AG10803 (cell line): ENCODE measurements at regions not wholly inside any gene's neighbourhood (a gene's known extent, or its start where the extent isn't known, plus 50 kb on each side); places are given as distances from the start of the nearest gene placed in this dataset.

Source experiments
- DNase-seq: peaks from one replicate; pipeline ENCODE4 v3.0.0; 2010; ENCODE audit warnings: low read depth
- H3K4me3 ChIP-seq: 2 replicates; pipeline ENCODE4 v1.5.1; 2011; ENCODE audit warnings: mild to moderate bottlenecking, low read length, control low read depth
- TF ChIP-seq, protein P1 (sequence below): conservative IDR thresholded peaks from 2 replicates; pipeline ENCODE4 v1.5.1; 2011; ENCODE audit warnings: mild to moderate bottlenecking, low read length, control low read depth, inconsistent platforms

DNA sequence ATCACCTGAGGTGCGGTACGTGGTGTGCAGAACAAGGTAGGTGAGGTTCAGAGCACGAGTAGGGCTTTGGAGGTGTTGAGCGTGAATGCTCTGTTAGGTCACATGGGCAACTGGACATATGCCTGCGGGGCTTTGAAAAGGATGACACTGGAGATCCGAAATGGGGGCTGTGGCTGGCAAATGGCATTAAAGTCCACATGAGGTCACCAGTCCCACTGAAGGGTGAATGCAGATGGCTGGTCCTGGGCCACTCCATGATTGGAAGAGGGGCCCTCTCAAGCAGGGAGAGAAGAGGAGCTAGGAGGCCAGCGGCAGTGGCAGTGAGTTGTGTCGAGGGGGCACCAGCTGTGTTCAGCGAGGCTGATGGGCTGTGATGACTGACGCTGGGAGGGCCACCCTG is 254.9 kb upstream of the SHH start:
- no peak for DNase-seq
- H3K4me3 ChIP-seq = no peak overlapping the region
- TF ChIP-seq, protein P1, sequence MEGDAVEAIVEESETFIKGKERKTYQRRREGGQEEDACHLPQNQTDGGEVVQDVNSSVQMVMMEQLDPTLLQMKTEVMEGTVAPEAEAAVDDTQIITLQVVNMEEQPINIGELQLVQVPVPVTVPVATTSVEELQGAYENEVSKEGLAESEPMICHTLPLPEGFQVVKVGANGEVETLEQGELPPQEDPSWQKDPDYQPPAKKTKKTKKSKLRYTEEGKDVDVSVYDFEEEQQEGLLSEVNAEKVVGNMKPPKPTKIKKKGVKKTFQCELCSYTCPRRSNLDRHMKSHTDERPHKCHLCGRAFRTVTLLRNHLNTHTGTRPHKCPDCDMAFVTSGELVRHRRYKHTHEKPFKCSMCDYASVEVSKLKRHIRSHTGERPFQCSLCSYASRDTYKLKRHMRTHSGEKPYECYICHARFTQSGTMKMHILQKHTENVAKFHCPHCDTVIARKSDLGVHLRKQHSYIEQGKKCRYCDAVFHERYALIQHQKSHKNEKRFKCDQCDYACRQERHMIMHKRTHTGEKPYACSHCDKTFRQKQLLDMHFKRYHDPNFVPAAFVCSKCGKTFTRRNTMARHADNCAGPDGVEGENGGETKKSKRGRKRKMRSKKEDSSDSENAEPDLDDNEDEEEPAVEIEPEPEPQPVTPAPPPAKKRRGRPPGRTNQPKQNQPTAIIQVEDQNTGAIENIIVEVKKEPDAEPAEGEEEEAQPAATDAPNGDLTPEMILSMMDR = no peak

DNA sequence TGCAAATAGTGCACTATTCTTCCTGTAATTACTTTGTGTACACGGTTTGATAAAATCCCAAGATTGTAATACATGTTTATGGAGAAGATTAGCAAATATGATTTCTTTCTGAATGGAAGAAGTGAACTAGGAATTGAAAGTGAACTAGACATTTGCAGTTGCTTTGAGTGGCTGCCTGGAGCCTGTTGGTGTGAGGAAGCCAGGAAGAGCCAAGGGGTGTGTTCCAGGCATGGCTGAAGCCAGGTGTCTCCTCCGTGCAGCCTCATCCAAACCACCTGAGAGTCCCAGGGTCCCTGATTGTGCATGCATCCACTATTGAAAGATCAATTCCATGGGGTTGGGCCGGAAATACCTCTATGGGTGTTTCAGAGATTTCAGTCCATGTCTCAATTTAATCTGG is 253.1 kb upstream of the SHH start:
- no peak overlapping the region for H3K4me3 ChIP-seq
- no peak for DNase-seq
- TF ChIP-seq, protein P1 = no peak

DNA sequence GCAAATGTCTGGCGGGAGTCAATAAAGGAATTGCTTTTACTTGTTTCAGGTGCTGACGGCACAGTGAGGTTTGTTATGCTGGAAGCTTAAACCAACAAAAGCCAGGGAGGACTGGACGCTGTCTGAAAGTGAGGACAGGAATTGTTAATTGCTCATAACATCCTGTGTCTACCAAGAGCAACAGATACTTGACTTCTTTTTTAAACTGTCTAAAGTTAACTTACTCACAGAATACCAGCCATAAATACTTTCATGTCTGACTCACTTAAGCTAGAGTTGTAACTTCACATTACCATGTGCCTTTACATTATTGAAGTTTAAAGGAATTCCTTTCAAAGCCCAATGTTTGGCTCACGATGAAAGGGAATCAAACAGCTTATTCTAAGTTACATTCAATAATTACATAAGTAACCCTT is 252.7 kb upstream of the SHH start:
- TF ChIP-seq, protein P1 = no peak
- no peak overlapping the region for H3K4me3 ChIP-seq
- DNase-seq = no peak

DNA sequence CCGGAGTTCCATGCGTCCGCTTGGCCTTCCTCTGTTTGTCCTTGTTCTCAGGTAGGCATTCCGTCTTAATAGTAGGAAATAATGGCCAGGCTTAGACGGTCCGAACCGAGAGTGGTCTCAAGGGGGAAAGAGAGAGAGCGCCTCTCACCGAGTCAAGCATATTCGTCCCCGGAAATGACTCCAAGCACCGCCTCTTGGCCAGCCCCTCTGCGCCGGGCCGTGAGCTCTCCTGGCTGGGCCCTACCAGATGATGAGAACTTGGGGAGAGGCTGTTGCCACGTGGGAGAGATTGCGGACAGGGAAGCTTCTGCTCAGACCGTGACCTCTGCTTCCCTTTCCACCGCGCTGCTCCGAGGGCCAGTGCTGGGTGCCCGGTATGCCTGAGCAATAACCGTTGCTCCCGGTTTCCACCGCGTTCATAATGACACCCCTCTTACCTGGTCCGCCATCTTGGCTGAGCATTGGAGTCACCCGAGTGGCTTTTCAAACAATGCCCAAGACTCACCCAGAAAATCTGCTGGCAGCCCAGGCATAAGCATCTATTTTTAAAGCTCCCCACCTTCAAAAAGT is 251.1 kb upstream of the SHH start:
- no peak for DNase-seq
- no peak overlapping the region for H3K4me3 ChIP-seq
- TF ChIP-seq, protein P1 = no peak

DNA sequence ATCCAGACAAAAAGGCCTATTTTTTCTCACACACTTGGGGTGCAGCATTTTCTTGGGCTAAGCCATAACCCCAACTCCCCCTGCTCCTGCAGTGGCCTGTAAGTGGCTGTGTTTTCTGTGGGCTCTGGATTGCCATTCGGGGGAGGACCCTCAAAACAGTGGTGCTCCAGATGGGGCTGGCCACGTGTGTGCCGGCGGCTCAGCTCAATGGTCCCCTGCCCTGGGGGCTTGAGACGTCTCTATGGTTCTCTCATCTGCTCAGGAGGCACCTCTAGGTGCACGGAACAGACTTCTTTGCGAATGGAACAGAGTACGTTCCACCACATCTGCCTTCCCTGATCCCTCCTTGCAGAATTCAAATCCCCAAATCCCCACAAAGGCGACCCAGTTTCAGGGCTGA is 250.0 kb upstream of the SHH start:
- TF ChIP-seq, protein P1 = no peak
- DNase-seq = no peak
- H3K4me3 ChIP-seq = no peak overlapping the region

DNA sequence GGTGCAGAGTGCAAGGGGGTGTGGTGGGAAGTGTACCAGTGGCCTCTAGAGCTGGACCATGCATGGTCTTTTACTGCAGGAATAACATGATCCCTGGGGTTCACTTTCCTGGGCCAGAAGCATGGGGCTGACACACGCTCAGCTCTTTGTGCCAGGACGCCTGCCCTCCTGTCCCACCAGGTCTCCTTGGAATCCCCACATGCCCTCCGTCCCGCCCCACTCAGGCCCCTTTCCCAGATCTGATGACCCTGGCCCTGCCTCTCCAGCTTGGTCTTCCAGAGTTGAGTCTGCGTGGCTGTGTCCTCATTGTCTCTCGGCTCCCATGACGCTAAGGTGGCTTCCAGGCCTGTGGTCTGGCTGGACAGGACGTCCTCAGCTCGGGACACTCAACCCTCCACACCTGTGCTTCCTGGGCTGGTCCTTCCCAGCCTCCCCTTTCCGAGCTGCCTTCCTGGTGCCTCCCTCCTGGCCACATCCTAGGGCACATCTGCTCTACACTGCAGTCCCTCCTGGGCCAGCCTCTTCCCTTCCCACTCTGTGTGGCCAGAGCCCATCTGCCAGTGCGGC is 249.5 kb upstream of the SHH start:
- TF ChIP-seq, protein P1 = no peak
- no peak for DNase-seq

DNA sequence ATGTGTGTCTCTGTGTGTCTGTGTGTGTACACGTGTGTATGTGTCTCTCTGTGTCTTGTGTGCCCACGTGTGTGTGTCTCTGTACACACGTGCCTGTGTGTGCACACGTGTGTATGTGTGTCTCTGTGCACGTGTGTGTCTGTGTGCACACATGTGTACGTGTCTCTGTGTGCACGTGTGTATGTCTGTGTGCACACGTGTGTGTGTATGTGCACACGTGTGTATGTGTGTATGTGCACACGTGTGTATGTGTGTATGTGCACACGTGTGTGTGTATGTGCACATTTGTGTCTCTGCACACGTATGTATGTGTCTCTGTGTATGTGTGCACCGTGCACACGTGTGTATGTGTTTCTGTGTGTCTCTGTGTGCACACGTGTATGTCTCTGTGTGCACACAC is 248.7 kb upstream of the SHH start:
- TF ChIP-seq, protein P1 = no peak

More for the DNA sequence above, 249.5 kb upstream of the SHH start:
- no peak overlapping the region for H3K4me3 ChIP-seq

More for the DNA sequence above, 248.7 kb upstream of the SHH start:
- no peak overlapping the region for H3K4me3 ChIP-seq
- DNase-seq = no peak
